Vagina (tissue), 2 donors: ENCODE measurements at regions not wholly inside any gene's neighbourhood (a gene's known extent, or its start where the extent isn't known, plus 50 kb on each side); places are given as distances from the start of the nearest gene placed in this dataset.

Experiments used
- CTCF ChIP-seq, 3 experiments: fragments of 450-650 bp in 2 of 3; fragments of 200-600 bp in 1 of 3; sonication (generic) in 1 of 3; IDR thresholded peaks; one replicate each; pipeline ENCODE4 v1.5.1; 2017 to 2019; ENCODE audit warnings: antibody characterized with exemption in 3 of 3, mild to moderate bottlenecking in 2 of 3, moderate library complexity in 2 of 3
- POLR2A ChIP-seq, 2 donors: fragments of 450-650 bp; IDR thresholded peaks; one replicate each; pipeline ENCODE4 v1.6.1; 2017; ENCODE audit warnings: antibody characterized with exemption in 2 of 2, mild to moderate bottlenecking in 2 of 2, moderate library complexity in 2 of 2
- POLR2AphosphoS5 ChIP-seq, 2 donors: sonication (generic); formaldehyde crosslinking; IDR thresholded peaks; one replicate each; pipeline ENCODE4 v1.9.0; 2017; ENCODE audit warnings: antibody characterized with exemption in 2 of 2, mild to moderate bottlenecking in 2 of 2, low read depth in 1 of 2; ENCODE audit not compliant: insufficient read depth in 1 of 2

GRCh38 chr13:111962431-111962891 lies 104.5 kb upstream of the SOX1 start:
- TF ChIP-seq CTCF (IDR thresholded peaks at IDR 0.05) (no peak), POLR2A (IDR thresholded peaks at IDR 0.05) (no peak), POLR2AphosphoS5 (IDR thresholded peaks at IDR 0.05; ENCODE audit: insufficient read depth in 1 of 2, low read depth in 1 of 2) (no peak)
